Esophagus squamous epithelium (tissue), 4 donors: ENCODE measurements at regions not wholly inside any gene's neighbourhood (a gene's known extent, or its start where the extent isn't known, plus 50 kb on each side); places are given as distances from the start of the nearest gene placed in this dataset.

Experiments
- CTCF ChIP-seq, 6 experiments: fragments of 450-650 bp in 4 of 6; fragments of 200-600 bp in 2 of 6; sonication (generic) in 2 of 6; IDR thresholded peaks; one replicate each; pipeline ENCODE4 v1.5.1; 2016 to 2019; ENCODE audit warnings: antibody characterized with exemption in 6 of 6, mild to moderate bottlenecking in 4 of 6, moderate library complexity in 4 of 6
- POLR2A ChIP-seq, 4 donors: fragments of 450-650 bp; IDR thresholded peaks; one replicate each; pipeline ENCODE4 v1.6.1; 2017; ENCODE audit warnings: antibody characterized with exemption in 4 of 4, mild to moderate bottlenecking in 4 of 4, moderate library complexity in 3 of 4

GRCh38 chr2:156892467-156893281 is 364.8 kb upstream of the GALNT5 start:
- TF ChIP-seq CTCF (IDR thresholded peaks at IDR 0.05) (peak; percentile 23 to 75 (median 44)), POLR2A (IDR thresholded peaks at IDR 0.05) (no peak)
